Prostate gland (tissue), 2 donors: ENCODE measurements at regions not wholly inside any gene's neighbourhood (a gene's known extent, or its start where the extent isn't known, plus 50 kb on each side); places are given as distances from the start of the nearest gene placed in this dataset.

ENCODE experiments used
- DNase-seq: peaks from one replicate; pipeline ENCODE4 v3.0.0-alpha.2; 2019; ENCODE audit warnings: low spot score
- H3K27ac ChIP-seq, 2 donors: fragments of 200-600 bp; sonication (generic); 2 replicates each; pipeline ENCODE4 v1.5.1; 2017 to 2019
- H3K27me3 ChIP-seq: fragments of 200-600 bp; sonication (generic); replicated peaks from 2 replicates; pipeline ENCODE4 v1.5.1; 2019; ENCODE audit not compliant: insufficient read depth
- H3K36me3 ChIP-seq, 2 donors: fragments of 200-600 bp; sonication (generic); 1 replicate in 1 of 2; 2 replicates in 1 of 2; pipeline versions ENCODE4 v1.5.1 to v1.8.1; 2017 to 2019
- H3K4me1 ChIP-seq: fragments of 200-600 bp; sonication (generic); replicated peaks from 2 replicates; pipeline ENCODE4 v1.5.1; 2019
- H3K4me3 ChIP-seq, 2 donors: fragments of 200-600 bp; sonication (generic); 2 replicates each; pipeline ENCODE4 v1.5.1; 2017 to 2019
- H3K9me3 ChIP-seq: fragments of 200-600 bp; sonication (generic); 2 replicates; pipeline ENCODE4 v1.5.1; 2017
- CTCF ChIP-seq, 4 experiments: fragments of 200-600 bp in 2 of 4; fragments of 450-650 bp in 2 of 4; sonication (generic) in 2 of 4; IDR thresholded peaks; 1 replicate in 3 of 4; 2 replicates in 1 of 4; pipeline ENCODE4 v1.5.1; 2016 to 2019; ENCODE audit warnings: antibody characterized with exemption in 4 of 4, mild to moderate bottlenecking in 2 of 4, moderate library complexity in 2 of 4
- POLR2A ChIP-seq: fragments of 450-650 bp; IDR thresholded peaks from one replicate; pipeline ENCODE4 v1.6.1; 2016; ENCODE audit warnings: antibody characterized with exemption, mild to moderate bottlenecking
- POLR2AphosphoS5 ChIP-seq: sonication (generic); formaldehyde crosslinking; IDR thresholded peaks from one replicate; pipeline ENCODE4 v1.6.1; 2017; ENCODE audit warnings: antibody characterized with exemption
- WGBS: methylation state at CpG from one replicate; pipeline ENCODE4 v1.1.5; 2018; 5-methylcytosine and 5-hydroxymethylcytosine counted together
- intact Hi-C: fragments of 100-400 bp; cut with DNase I; formaldehyde crosslinking; loops from one replicate; pipeline ENCODE4 v1.14.2; 2022

- H3K27me3 ChIP-seq, result no peaks in the 10 kb centered on the region
- no peaks in the 10 kb centered on the region for H3K4me1 ChIP-seq
- whole genome bisulfite sequencing, result 85% methylated on average over 3 of the region's 3 CpGs
- TF ChIP-seq CTCF (IDR thresholded peaks at IDR 0.05) (no peak), POLR2A (no peak), POLR2AphosphoS5 (no peak)
- intact Hi-C loops, result no loop called here
- no peak overlapping the region for H3K4me3 ChIP-seq
- H3K27ac ChIP-seq, result no peak overlapping the region
- DNase-seq, result no peak
- H3K36me3 ChIP-seq, result no peaks in the 10 kb centered on the region
- no peaks in the 10 kb centered on the region for H3K9me3 ChIP-seq
Measured at GRCh38 chr17:14469971-14470370, 169.1 kb downstream of the HS3ST3B1 start.

- H3K4me3 ChIP-seq, result no peak overlapping the region
- no peak overlapping the region for H3K27ac ChIP-seq
- H3K4me1 ChIP-seq, result no peaks in the 10 kb centered on the region
- intact Hi-C loops, result no loop called here
- no peaks in the 10 kb centered on the region for H3K36me3 ChIP-seq
- 88% methylated on average over 3 of the region's 3 CpGs for WGBS
- H3K9me3 ChIP-seq, result no peaks in the 10 kb centered on the region
- DNase-seq, result no peak
- TF ChIP-seq POLR2AphosphoS5, result no peak
- no peak for TF ChIP-seq CTCF (IDR thresholded peaks at IDR 0.05)
- no peak for TF ChIP-seq POLR2A
- no peaks in the 10 kb centered on the region for H3K27me3 ChIP-seq
Measured at GRCh38 chr17:14468858-14469257, 168.0 kb downstream of the HS3ST3B1 start.

GRCh38 chr17:14461227-14461548, 160.3 kb downstream of the HS3ST3B1 start:
- WGBS, result 87% methylated on average over 4 of the region's 4 CpGs
- Histone ChIP-seq H3K4me3 (no peak overlapping the region), H3K27ac (no peak overlapping the region), H3K4me1 (no peaks in the 10 kb centered on the region), H3K9me3 (no peaks in the 10 kb centered on the region), H3K36me3 (no peaks in the 10 kb centered on the region), H3K27me3 (no peaks in the 10 kb centered on the region)
- TF ChIP-seq CTCF (IDR thresholded peaks at IDR 0.05), result no peak
- no peak for TF ChIP-seq POLR2AphosphoS5
- TF ChIP-seq POLR2A, result no peak
- intact Hi-C loops, result no loop called here
- DNase-seq, result no peak

- no peak for DNase-seq
- no peaks in the 10 kb centered on the region for H3K9me3 ChIP-seq
- no peaks in the 10 kb centered on the region for H3K36me3 ChIP-seq
- intact Hi-C loops, result no loop called here
- H3K27me3 ChIP-seq, result no peaks in the 10 kb centered on the region
- H3K4me1 ChIP-seq, result no peaks in the 10 kb centered on the region
- H3K27ac ChIP-seq, result no peak overlapping the region
- no peak overlapping the region for H3K4me3 ChIP-seq
- TF ChIP-seq POLR2A (no peak), POLR2AphosphoS5 (no peak), CTCF (IDR thresholded peaks at IDR 0.05) (no peak)
- WGBS, result 87% methylated on average over 2 of the region's 2 CpGs
Measured at GRCh38 chr17:14460516-14461226, 159.8 kb downstream of the HS3ST3B1 start.

GRCh38 chr17:14459955-14460354, 159.1 kb downstream of the HS3ST3B1 start:
- Histone ChIP-seq H3K27ac (no peak overlapping the region), H3K9me3 (no peaks in the 10 kb centered on the region), H3K27me3 (no peaks in the 10 kb centered on the region), H3K4me1 (no peaks in the 10 kb centered on the region), H3K36me3 (no peaks in the 10 kb centered on the region), H3K4me3 (no peak overlapping the region)
- WGBS, result 57% methylated on average over 5 of the region's 5 CpGs
- intact Hi-C loops, result no loop called here
- DNase-seq, result no peak
- no peak for TF ChIP-seq POLR2A
- TF ChIP-seq CTCF (IDR thresholded peaks at IDR 0.05), result no peak
- no peak for TF ChIP-seq POLR2AphosphoS5
